Vagina (tissue), 2 donors: ENCODE measurements at regions not wholly inside any gene's neighbourhood (a gene's known extent, or its start where the extent isn't known, plus 50 kb on each side); places are given as distances from the start of the nearest gene placed in this dataset.

Experiments
- CTCF ChIP-seq, 3 experiments: fragments of 450-650 bp in 2 of 3; fragments of 200-600 bp in 1 of 3; sonication (generic) in 1 of 3; IDR thresholded peaks; one replicate each; pipeline ENCODE4 v1.5.1; 2017 to 2019; ENCODE audit warnings: antibody characterized with exemption in 3 of 3, mild to moderate bottlenecking in 2 of 3, moderate library complexity in 2 of 3
- POLR2A ChIP-seq, 2 donors: fragments of 450-650 bp; IDR thresholded peaks; one replicate each; pipeline ENCODE4 v1.6.1; 2017; ENCODE audit warnings: antibody characterized with exemption in 2 of 2, mild to moderate bottlenecking in 2 of 2, moderate library complexity in 2 of 2

- TF ChIP-seq CTCF (IDR thresholded peaks at IDR 0.05) = no peak
- no peak for TF ChIP-seq POLR2A (IDR thresholded peaks at IDR 0.05)
These were observed 258.3 kb upstream of the ADAMTSL1 start for GRCh38 chr9:18215626-18216025.
